HL-60 (cell line): ENCODE measurements at regions not wholly inside any gene's neighbourhood (a gene's known extent, or its start where the extent isn't known, plus 50 kb on each side); places are given as distances from the start of the nearest gene placed in this dataset.

ENCODE experiments used
- CTCF ChIP-seq: IDR thresholded peaks from one replicate; pipeline ENCODE4 v1.5.1; 2011; ENCODE audit warnings: low read length, control low read depth, inconsistent platforms; ENCODE audit not compliant: insufficient read depth
- TF ChIP-seq, protein P1 (sequence below): IDR thresholded peaks from 2 replicates; pipeline ENCODE4 v1.6.1; 2012; ENCODE audit warnings: low read depth; ENCODE audit not compliant: insufficient replicate concordance

GRCh38 chr2:224171226-224171625, 132.1 kb upstream of the SERPINE2 start:
- no peak for TF ChIP-seq CTCF
- TF ChIP-seq, protein P1, sequence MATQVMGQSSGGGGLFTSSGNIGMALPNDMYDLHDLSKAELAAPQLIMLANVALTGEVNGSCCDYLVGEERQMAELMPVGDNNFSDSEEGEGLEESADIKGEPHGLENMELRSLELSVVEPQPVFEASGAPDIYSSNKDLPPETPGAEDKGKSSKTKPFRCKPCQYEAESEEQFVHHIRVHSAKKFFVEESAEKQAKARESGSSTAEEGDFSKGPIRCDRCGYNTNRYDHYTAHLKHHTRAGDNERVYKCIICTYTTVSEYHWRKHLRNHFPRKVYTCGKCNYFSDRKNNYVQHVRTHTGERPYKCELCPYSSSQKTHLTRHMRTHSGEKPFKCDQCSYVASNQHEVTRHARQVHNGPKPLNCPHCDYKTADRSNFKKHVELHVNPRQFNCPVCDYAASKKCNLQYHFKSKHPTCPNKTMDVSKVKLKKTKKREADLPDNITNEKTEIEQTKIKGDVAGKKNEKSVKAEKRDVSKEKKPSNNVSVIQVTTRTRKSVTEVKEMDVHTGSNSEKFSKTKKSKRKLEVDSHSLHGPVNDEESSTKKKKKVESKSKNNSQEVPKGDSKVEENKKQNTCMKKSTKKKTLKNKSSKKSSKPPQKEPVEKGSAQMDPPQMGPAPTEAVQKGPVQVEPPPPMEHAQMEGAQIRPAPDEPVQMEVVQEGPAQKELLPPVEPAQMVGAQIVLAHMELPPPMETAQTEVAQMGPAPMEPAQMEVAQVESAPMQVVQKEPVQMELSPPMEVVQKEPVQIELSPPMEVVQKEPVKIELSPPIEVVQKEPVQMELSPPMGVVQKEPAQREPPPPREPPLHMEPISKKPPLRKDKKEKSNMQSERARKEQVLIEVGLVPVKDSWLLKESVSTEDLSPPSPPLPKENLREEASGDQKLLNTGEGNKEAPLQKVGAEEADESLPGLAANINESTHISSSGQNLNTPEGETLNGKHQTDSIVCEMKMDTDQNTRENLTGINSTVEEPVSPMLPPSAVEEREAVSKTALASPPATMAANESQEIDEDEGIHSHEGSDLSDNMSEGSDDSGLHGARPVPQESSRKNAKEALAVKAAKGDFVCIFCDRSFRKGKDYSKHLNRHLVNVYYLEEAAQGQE = no peak
